Pulmonary artery endothelial cell (primary cell): ENCODE measurements at regions not wholly inside any gene's neighbourhood (a gene's known extent, or its start where the extent isn't known, plus 50 kb on each side); places are given as distances from the start of the nearest gene placed in this dataset.

Source experiments
- DNase-seq: peaks from one replicate; pipeline ENCODE4 v3.0.0-alpha.2; 2011; ENCODE audit warnings: low read depth, low spot score

DNA sequence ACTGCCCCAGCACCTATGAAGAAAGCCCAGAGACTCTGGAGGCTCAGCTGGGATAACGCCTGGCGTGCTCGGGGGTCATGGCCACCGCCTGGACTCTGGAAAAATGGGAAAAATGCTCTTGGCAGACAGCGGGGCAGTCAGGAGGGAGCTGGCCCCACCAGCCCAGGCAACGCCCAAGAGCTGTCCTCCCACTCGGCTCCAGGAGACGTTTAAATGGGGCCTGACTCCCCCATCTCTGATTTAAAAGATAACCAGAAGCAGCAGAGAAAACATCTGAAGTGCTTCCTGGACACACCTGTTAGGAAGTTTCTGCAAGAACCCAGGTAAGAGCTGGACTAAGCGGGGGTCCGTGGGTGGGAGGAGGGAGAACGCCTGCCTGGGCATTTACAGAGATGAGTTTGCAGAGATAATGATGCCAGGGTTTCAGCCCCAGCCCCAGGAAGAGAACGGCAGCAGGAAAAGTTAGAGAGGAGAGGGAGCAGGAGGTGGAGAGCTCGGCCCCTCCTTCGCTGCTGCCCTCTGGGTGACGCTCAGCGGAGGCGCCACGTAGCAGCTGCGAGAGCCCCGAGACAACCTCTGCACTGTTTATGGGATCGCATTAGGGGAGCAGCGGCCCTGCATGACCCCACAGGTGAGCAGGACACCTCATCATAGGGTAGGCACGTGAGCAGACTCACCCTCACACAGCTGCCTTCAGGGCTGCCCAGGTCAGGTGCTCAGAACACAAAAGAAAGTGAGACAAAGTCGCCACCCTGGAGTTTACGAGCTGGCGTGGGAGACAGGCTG lies 83.5 kb upstream of the INSIG1 start:
- no peak for DNase-seq

DNA sequence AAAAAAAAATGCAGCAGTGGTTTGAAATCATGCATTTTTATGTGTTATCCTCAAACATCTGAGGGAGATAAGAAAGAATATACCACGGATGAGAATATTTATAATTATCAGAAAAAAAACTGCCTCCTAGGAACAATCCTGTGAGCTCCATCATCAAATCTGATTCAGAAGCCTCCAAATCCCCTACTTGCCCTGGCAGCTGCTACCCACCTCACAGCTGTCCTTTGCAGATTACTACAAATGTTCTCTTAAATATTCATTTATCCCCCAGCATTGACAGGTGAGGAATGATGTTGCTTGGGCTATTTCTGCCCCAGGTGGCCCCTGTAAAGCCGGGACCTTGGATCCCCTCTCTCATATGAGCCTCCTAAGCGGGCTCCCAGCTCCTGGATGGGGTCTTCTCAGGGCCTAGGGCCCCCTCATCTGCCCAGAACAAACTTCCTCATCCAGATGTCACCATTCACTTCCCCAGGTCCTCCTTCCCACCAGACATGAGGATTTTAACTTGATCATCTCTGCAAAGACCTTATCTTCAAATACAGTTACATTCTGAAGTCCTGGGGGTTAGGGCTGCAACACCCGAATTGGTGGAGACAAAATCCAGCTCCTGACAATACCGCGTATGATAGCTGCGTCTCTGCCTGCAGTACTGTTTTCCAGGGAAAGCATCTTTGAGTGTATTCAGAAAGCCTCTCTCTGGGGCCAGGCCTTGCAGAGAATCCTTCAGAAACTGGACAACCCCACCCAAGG lies 81.9 kb upstream of the INSIG1 start:
- DNase-seq = no peak

DNA sequence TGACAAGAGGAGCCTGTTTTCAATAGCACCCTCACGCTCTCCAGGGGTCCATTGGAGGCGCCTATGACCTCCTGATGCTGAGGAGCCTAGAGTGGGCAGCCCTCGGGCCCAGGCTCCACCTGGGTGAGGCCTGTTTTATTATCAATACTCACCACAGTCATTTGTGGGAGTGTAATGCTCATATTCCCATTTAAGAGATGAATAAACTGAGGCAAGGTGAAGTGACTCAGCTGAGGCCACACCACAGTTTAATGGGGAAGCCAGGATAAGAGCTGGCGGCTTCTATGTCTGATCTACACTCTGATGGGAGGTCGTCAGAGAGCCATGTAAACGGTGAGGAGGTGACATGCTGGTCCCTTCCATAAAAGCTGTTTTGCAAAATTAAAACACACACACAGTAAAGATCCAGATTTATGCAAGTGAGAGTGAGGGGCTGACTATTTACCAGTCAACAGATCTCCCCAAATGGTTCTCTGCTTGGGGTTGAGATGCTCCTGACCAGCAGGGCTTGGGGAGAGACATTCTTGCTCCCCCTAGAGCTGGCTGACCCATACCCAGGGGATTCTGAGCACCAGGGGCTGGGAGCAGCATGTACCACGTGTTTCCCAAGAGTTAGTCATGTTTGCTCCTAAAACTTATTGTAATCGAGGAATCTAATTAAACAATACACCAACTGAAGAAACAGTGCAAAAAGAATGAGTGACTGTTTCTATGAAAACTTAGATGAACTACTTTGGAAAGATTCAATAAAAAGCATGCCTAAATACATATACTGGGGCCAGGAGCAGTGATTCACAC lies 81.0 kb upstream of the INSIG1 start:
- no peak for DNase-seq

DNA sequence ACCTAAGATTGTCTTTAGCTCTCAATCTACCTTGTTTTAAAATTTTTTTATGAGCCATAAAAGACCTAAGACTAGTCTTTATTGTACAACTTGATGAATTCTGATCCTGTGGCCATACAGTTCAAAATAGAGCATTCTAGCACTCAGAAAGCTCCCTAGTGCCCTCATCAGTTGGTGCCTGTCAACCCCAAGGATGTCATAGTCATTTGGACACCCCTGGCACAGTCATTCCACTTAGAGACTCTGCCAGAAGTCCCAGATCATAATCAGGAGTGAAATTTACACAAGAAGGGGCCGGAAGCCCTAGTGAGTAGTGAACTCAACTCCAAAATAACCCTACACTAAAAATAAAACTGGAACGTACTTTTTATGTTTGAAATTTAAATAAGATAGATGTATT lies 80.0 kb upstream of the INSIG1 start:
- DNase-seq = no peak

DNA sequence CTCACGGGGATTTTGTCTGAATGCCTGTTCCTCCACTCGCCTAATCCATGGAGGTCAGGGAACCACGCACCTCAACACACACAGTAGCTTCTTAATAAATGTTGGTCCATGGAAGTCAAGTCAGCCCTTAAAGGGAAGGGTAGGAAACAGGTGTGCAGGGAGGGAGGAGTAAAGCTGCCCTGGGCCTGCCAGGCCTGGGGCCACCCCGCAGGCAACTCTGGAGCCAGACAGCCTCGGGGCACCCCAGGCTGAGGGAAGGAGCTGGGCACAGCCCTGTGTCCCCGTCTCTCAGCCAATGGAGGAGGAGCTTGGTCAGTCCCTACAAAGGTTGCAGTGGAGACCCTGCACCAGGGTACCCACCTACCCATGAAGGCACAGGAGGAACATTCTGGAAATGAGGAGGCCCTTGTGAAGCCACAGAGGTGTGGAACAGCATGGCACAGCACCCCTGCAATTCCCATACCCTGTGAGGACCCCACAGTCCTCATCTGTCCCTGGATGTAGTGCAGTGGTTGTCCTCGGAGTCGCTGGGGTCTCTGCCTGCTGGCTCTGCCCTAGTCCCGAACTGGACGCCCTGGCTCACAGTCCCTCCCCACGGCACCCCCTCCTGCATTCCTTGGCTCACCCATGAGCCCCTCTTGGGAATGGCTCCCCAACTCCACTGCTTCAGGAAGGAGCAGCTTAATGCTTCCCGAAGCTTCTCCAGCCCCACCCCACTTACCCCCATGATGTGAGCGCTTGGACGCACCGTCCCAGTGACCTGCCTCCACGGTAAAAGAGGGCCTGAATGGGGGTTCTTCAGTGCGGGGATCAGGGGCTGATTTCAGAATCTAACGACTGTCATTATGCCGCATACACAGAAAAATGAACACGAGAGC lies 79.2 kb upstream of the INSIG1 start:
- no peak for DNase-seq

DNA sequence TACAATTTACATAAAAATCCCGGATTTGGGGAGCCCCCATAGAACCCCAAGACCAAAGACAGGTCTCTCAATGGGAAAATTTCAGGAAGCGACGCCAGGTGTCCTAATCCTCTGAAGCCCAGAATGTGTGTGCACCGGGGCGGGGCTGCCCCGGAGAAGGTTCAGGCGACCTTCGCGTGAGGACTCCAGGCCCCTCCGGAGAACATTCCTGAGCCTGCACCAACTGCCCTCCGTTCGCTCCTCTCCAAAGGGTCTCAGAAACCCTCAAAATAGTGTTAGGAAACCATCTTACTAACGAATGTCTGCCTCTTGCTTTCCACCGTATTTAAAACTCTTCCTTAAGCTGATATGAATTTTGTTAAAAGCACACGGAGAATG lies 78.5 kb upstream of the INSIG1 start:
- DNase-seq = no peak

DNA sequence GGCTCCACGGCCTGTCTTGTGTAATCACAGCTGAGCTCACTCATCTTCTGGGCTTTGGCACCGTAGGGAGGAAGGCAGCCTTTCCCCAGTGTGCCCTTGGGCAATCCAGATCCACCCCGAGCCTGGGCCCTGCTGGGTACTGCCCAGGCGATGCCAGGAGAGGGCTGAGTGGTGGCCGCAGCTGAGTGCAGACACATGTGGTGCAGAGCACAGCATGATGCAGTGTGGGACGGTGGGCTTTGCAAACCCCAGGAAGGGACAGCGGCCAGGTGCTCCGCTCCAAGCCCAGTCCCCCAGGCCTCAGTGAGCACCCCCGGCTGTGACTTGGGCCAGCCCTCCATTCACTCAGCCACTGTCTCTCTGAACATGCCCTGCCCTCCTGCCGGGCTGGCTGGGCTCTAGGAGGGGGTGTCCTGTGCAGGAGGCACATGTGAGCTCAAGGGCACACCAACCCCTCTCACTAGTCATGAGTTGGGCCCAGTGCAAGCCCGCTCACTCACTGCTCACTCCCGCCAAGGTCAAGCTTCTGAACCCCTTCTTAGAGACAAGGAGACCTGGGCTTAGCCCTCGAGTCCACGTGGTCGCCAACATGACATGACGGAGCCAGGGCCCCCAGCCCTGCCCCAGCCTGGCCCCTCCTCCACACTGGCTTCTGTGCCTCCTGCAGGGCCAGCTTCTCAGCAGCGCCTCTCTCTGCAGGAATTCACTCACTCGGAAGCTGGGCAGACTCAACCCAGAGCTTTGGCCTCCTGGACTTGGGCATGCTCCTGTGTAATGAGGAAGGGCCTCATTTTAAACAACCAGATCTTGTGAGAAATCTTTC lies 77.5 kb upstream of the INSIG1 start:
- DNase-seq = no peak

DNA sequence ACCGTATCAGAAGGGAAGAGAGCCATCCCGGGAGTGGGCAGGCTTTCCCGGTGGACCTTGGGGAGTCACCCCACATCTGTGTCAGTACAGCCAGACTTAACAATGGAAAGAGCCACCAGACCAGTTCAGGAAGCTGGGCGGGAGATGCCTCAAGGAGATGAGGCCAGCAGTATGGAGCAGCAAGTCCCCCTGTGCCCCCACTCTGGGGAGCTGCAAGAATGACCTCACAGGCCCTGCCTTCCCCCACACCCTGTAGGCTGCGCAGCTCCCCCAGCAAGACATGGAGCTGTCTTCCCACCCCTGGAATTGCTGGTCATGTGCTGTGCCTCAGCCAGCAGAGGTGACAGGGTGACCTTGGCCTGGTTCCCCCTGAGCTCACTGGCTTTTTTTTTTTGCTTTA lies 76.8 kb upstream of the INSIG1 start:
- DNase-seq = no peak

DNA sequence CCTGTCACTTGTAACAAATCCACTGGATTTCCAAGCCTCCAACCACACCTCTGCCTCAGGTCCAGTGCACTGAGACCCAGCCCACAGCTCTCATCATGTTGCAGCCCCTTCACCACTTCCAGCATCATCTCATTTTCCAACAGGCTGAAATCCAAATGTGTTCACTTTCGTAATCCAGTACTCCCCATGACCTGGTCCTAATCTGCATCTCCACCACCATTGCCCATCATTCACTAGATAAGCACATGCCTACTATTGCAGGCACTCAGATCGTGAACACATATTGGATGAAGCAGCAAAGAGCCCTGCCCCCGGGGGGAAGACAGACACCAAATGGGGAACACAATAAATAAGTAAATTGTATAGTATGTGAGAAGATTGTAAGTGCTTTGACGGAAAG lies 76.1 kb upstream of the INSIG1 start:
- no peak for DNase-seq

DNA sequence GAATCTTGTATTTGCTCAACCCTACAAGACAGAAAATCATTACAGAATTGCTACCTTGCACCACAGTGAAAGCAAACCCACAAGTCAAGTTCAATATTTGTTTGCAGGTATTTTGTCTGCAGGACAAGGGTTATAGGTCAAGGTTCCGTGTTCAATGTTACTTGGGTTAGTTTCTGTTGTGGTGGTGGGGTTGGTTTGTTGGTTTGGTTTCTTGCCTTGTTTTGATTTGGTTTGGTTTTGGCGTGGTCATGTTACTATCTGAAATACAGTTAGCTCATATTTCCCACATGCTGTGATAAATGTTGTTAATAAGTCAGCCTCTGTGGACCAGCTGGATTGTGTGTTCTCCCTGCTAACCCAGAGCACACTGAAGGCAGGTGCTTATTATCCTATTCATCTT lies 75.6 kb upstream of the INSIG1 start:
- no peak for DNase-seq

DNA sequence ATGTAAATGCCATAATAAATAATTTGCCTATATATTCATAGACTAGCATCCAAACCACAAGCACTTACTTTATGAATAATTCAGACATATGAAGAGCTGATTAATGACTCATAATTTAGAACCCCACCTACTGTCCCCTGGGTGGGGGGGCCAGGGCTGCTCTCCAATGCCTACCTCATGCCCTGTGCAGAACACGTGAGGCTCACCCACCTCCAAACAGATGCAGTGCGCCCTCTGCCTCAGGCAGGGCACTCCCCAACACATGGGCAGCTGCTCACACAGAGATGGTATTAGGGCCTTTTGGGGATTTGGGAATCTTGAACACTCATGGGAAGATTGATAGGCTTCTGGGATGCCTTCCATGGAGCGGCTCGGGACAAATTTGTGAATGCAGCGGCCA lies 75.1 kb upstream of the INSIG1 start:
- no peak for DNase-seq

DNA sequence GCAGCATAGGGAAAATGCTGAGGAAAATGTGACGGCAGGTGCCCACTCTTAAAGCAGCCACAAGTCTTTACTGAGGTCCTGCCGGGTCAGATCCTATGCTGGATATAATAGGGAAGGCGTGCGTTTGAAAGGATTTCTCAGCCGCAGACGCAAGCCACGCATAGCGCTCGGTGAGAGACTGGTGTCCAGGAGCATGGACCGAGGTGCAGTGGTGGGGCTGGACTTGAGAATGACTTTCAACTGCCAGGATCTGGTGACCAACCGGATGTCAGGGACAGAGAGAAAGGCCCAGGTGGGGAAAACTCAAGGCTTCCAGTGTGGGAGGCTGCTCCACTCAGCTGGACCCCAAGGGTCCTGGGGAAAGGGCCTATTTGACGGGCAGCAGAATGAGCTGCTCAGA lies 74.7 kb upstream of the INSIG1 start:
- no peak for DNase-seq

DNA sequence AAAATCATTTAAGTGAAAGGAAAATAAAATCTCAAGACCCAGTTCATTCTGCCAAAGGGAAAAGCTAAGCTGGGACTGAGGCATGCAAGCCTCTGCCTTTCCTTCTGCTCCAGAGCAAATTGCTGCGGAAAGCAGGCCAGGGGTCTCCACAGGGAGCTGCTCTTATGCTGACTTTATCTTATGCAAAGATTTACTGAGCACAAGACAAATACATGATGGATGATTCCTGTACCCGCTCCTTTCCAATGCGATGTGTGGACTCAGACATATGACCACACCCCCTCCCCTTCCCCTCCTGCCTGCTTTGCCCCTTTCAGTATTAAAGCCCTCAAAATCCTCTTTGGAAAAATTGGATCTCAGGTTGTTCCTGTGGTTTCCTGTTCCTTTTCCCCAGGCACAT lies 74.2 kb upstream of the INSIG1 start:
- DNase-seq = no peak

DNA sequence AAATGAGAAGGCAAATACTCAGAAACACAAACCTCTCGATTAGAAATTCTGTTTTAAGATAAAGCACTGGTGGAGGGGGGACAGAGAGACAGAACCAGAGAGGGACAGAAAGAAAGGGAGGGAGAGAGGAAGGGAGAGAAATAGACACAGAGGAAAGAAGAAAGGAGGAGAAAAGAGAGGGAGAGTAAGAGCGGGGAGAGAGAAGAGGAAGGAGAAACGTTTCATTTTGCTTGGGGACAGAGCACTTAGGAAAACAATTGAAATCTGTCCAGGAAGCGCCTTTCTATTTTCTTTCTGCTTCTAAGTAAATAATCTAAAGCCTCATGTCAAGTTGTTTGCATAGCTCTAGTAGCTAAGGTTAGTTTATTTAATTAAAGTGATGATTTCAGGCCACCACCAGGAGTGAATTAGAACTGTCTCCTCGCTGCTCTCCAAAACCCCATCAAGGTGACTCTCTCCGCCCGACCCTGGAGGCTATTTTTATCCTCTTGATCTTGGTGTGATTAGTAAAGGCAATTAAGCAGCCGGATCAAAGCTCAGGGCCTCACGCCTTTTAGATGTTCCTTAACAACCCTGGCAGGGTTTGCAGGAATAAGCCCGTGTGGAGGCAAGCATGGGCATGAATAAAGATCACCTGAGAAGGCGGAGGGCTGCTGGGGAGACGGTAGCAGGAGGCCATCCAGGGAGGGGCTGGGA lies 73.4 kb upstream of the INSIG1 start:
- no peak for DNase-seq

DNA sequence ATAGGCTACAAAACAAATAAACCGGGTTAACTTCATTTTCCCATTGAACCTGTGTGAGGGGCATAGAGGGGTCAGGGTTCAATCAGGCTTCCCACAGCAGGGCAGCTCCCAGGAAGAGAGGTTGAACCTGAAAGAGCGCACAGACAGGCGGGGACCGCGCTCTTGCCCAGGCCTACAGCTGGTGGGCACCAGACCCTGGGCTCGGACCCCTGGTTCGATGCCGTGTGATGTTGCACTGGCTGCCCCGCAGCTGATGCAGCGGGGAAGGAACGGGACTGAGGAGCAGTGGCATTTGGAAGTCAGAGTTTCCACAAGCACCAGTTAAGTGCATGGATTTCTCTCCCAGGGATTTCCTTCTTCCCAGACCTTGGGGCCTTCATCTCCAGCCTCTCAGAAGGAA lies 72.6 kb upstream of the INSIG1 start:
- no peak for DNase-seq

DNA sequence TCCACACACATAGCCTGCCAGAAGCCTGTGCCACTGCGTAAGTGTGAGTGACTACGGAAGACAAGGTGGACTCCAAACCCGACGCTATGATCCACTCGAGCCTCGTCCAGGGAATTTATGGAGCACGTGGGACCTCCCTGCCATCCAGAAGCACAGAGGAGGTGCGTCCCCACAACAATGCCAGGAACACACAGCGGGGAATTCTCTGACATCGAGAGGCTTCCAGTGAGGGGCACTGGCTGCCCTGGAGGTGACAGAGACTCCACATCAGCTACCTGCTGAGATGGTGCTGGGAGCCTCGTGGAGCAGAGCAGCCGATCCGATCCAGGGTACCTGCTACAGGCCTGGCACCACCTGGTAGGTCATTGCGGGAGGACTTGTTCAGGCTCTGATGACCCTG lies 72.2 kb upstream of the INSIG1 start:
- no peak for DNase-seq

DNA sequence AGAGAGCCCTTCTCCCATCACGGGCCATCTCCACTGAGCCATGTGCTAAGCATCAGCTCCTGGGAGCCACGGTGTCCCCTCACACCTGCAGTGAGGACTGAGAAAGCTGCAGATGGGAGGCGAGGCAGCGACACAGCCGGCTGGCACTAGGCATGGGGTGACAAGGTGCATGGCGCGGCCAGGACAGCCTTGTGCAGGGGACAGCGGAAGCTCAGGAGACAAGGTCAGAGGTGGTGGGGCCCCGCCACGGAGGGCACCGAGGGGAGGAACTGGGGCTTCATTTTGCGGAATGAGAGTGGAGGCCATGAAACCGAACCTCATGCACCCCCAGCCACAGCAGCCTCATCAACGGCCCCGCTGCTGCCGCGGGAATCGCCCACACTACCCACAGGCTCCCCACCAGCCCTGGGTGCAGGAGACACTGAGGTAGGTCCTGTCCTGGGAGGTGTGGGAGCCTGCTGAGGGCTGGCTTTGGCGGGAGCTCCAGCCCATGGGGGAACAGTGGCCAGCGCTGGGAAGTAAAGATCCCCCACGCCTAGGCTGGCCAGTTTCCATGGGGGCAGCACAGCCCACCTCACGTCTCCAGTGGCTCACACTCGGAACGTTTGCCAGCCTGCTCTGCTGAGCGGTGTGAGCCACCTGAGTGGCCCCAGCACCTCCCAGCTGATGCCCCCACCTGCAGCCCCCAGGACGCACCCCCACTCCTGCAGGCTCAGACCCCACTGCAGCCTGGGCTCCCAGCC lies 71.2 kb upstream of the INSIG1 start:
- DNase-seq = no peak

DNA sequence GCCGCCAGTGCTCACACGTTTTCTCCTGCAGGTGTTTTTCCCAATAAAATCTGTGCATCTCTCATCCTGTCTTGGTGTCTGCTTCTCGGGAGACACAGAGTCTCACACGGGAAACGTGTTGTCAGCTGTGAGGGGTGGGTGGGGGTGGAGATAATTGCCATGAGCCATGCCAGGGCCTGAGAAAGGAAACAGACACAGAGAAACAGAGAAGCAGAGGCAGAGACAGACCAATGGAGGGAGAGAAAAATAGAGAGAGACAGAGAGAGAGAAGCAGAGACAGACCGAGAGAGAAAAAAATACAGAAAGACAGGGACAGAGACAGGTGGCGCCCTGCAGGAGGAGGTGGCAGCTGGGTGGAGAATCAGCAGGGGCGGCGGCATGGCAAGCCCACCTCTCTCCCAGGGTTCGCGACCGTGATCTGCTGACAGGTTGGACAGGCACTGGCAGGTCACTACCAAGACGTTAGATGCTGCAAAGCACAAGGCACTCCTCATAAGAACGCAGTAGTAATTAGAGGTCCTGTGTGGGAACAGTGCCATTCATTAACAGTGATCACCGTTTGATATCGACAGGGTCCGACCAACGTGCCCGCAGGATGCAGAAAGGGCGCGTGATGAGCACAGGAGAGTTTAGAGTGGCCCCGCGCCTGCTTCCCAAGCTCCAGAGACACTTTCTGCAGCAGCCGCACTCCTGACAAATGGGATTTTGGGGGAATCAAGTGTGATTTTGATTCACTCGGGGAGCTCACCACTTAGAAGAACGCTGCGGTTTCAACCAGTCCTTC lies 70.5 kb upstream of the INSIG1 start:
- no peak for DNase-seq
